ENCODE measurements at regions not wholly inside any gene's neighbourhood (a gene's known extent, or its start where the extent isn't known, plus 50 kb on each side); places are given as distances from the start of the nearest gene placed in this dataset.
"Not testable (repeated sequence)": the region's sequence is repeated elsewhere in the genome, so short reads cannot be mapped to it uniquely, and the experiment has no call there.

DNA sequence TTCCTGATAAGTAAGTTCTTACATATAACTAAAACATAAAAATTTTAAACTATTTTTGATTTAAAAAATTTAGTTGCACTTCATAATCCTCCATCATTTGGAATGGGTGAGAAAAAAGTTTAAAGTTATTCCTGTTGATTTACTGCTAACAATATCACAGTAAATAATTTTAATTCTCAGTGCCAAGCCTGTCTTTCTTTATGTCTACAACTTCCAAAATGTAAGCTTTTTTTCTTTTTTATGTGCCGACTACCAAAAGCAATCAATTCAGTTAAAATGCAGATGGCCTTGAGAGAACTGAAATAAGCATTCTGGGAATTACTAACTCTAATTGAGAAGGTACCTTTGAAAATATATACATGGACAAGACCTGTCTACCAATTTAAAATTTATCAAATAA lies 1224.3 kb upstream of the B3GALT2 start:
- H3K9me3 ChIP-seq (replicated peaks; ENCODE audit: control insufficient read depth, insufficient read depth, low read length): no peaks in the 10 kb centered on the region
- H3K4me2 ChIP-seq (ENCODE audit: insufficient read depth, low read length): no peak overlapping the region
- dilution Hi-C loops (cut with MboI; ENCODE audit: extremely low pct_ligation_motif_present, low sequenced_read_pairs) (no loop called here), intact Hi-C loops (cut with micrococcal nuclease) (no loop called here)
- no peaks in the 10 kb centered on the region for H3K4me1 ChIP-seq (ENCODE audit: control insufficient read depth, extremely low read depth, insufficient read depth, low read length)
- TF ChIP-seq EZH2 (IDR thresholded peaks at IDR 0.05; ENCODE audit: borderline replicate concordance, low read depth, low read length, severe bottlenecking): no peak
- TF ChIP-seq GATA2 (IDR thresholded peaks at IDR 0.05; ENCODE audit: insufficient read depth, insufficient read length, low read depth, low read length): no peak
- H3K27me3 ChIP-seq (ENCODE audit: control insufficient read depth in 2 of 2, insufficient read depth in 2 of 2, low read length in 2 of 2): no peaks in the 10 kb centered on the region
- H3K79me2 ChIP-seq (ENCODE audit: control insufficient read depth, insufficient read depth, low read length): no peaks in the 10 kb centered on the region
- H2AFZ ChIP-seq (ENCODE audit: low read depth, low read length): no peak overlapping the region
- H3K9me1 ChIP-seq (replicated peaks; ENCODE audit: control insufficient read depth, extremely low read depth, insufficient read depth, low read length): no peaks in the 10 kb centered on the region
- no peaks in the 10 kb centered on the region for H3K36me3 ChIP-seq (ENCODE audit: control insufficient read depth in 2 of 2, extremely low read depth in 1 of 2, insufficient read depth in 2 of 2, low read length in 2 of 2)
- H3K4me3 ChIP-seq (replicated peaks in 1 of 3; ENCODE audit: insufficient read depth in 1 of 3, low read depth in 1 of 3, low read length in 3 of 3): no peak overlapping the region
- H4K20me1 ChIP-seq (replicated peaks; ENCODE audit: control insufficient read depth, extremely low read depth, insufficient read depth, low read length): no peaks in the 10 kb centered on the region
- DNase-seq (ENCODE audit: low read depth, low spot score): no peak
- no peak overlapping the region for H3K27ac ChIP-seq (ENCODE audit: insufficient read depth, low read depth, low read length)
- no TSS peak for BruUV-seq (replicated peaks)
- CTCF ChIA-PET: no interaction called here
- no peak for FAIRE-seq
- no peak overlapping the region for H3K9ac ChIP-seq (replicated peaks; ENCODE audit: extremely low read depth, insufficient read depth, low read length)
- POLR2A ChIA-PET: no interaction called here

DNA sequence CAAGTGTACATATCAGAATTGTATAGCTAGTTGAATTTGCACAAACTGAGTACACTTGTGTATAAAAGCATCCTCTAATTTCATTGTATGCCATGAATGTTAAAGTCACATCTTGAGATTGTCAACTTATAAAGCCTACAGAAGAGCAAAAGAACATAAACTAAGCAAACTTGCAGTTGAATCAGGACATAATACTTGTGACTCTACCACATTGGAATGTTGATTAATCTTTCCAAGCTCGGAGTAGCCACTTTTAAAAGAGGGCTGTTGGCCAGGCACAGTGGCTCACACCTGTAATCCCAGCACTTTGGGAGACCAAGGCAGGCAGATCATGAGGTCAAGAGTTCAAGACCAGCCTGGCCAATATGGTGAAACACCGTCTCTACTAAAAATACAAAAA lies 1220.8 kb upstream of the B3GALT2 start:
- H3K9me3 ChIP-seq (replicated peaks; ENCODE audit: control insufficient read depth, insufficient read depth, low read length); H3K4me3 ChIP-seq (replicated peaks in 1 of 3; ENCODE audit: insufficient read depth in 1 of 3, low read depth in 1 of 3, low read length in 3 of 3); H3K79me2 ChIP-seq (ENCODE audit: control insufficient read depth, insufficient read depth, low read length); H3K9me1 ChIP-seq (replicated peaks; ENCODE audit: control insufficient read depth, extremely low read depth, insufficient read depth, low read length); H3K36me3 ChIP-seq (ENCODE audit: control insufficient read depth in 2 of 2, extremely low read depth in 1 of 2, insufficient read depth in 2 of 2, low read length in 2 of 2); H3K4me1 ChIP-seq (ENCODE audit: control insufficient read depth, extremely low read depth, insufficient read depth, low read length); intact Hi-C loops (cut with micrococcal nuclease); dilution Hi-C loops (cut with MboI; ENCODE audit: extremely low pct_ligation_motif_present, low sequenced_read_pairs); DNase-seq (ENCODE audit: low read depth, low spot score); CTCF ChIA-PET; POLR2A ChIA-PET; H3K27ac ChIP-seq (ENCODE audit: insufficient read depth, low read depth, low read length); FAIRE-seq; BruUV-seq (replicated peaks); H3K27me3 ChIP-seq (ENCODE audit: control insufficient read depth in 2 of 2, insufficient read depth in 2 of 2, low read length in 2 of 2); H3K9ac ChIP-seq (replicated peaks; ENCODE audit: extremely low read depth, insufficient read depth, low read length); H4K20me1 ChIP-seq (replicated peaks; ENCODE audit: control insufficient read depth, extremely low read depth, insufficient read depth, low read length); H3K4me2 ChIP-seq (ENCODE audit: insufficient read depth, low read length); H2AFZ ChIP-seq (ENCODE audit: low read depth, low read length): not testable (repeated sequence)
